GM18907 (cell line): ENCODE measurements at regions not wholly inside any gene's neighbourhood (a gene's known extent, or its start where the extent isn't known, plus 50 kb on each side); places are given as distances from the start of the nearest gene placed in this dataset.

Experiments
- ATAC-seq: cut with Tn5 transposase; IDR thresholded peaks from one replicate; pipeline ENCODE4 v1.9.1; 2021; ENCODE audit warnings: mild to moderate bottlenecking, moderate library complexity; ENCODE audit not compliant: unreplicated experiment

DNA sequence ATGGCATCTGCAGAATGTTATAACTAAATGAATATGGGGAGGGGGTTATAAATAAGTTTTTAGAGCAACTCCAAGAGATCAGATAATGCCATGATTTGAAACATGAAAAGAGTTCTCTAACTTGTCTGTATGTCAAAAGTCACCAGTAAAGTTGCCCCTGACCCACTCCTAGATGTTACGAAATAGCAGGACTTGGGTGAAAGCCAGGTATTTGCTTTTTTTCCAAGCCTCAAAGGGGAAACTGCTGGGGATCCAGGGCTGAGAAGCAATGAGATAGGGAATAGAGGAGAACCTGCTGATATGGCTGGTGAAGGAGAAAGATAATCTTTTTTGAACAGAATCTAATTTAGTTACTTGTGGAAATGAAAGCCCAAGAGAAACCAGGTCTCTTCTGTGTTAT lies 191.5 kb upstream of the CDH20 start:
- ATAC-seq = no peak

DNA sequence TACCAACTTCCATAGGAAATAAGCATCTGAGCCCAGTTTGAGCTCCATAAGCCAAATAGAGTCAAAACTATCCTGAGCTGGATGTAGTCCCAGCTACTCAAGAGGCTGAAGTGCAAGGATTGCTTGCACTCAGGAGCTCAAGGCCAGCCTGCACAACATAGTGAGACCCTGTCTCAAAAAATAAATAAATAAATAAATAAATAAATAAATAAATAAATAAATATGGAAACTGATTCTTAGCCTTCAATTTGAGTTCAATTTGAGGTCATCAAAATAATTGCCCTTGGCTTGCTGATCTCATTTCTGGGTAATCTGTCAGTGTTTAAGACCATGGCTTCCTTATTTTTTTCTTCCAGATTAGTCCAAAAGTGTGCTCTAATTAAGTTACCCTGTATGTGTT lies 184.9 kb upstream of the CDH20 start:
- no peak for ATAC-seq

DNA sequence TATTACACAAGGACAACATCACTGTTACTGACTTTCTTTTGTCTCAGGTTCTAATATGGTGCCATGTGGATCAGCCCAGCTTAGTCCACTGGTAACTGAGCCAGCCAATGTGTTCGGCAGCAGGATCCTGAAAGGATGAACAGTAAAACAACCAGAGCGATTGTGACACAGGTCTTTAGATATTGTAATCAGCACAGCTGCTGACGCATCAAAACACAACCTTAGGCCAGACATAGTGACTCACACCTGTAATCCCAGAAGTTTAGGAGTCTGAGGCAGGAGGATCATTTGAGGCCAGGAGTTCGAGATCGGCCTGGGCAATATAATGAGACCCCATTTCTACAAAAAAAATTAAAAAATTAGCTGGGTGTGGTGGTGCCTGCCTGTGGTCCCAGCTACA lies 183.4 kb upstream of the CDH20 start:
- no peak for ATAC-seq

DNA sequence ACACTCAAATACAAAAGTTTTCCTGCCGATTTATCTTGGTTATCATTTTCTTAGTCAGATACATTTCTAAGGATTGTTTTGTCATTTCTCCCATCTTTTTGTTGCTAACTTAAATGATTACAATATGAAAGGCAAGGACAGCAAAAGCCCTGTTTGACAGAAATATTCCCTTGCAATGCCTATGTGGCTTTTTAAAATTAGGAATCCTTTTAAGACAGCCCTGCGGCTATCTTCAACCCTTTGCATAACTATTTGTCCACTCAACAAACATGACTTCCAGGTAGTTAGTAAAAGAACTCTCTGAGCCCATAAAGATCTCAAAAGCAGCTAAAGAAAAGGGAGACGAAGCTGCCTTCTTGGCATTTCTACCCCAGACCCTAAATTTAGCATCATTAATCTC lies 179.7 kb upstream of the CDH20 start:
- ATAC-seq = no peak

DNA sequence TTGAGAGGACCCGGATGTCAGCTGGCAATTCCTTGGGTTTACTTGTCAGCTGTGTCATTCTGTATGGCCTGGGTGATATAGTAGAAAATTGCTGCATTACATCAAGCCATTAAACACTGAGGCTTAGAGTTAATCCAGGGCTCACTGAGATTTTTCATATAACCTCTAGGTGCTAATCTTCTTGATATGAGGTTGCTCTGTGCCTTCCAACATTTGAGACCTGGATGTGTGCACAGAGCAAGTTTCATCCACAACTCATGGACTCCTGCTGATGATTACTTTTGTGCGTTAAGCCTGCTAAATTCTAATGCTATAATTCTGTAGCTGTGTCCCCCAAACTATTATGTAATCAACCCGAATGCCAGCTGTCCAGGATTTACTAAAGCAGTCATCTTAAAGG lies 178.4 kb upstream of the CDH20 start:
- ATAC-seq = no peak

DNA sequence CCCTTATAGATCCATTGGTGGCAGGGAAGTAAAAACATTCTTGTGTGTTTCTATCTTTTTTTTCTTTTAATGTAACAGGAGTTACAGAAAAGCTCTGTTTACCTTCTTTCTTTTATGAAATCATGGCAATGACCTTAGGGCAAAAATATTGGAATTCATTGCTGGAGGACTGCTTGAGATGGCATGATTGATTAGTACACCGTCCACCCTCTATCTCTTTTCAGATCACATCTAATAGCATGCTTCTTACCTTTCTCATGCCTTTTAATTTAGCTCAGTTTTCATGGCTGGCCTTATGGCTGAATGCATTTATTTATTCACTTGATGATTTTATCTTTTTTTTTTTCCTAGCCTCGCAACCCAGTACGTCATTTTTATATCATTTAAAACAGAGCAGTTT lies 177.6 kb upstream of the CDH20 start:
- no peak for ATAC-seq

DNA sequence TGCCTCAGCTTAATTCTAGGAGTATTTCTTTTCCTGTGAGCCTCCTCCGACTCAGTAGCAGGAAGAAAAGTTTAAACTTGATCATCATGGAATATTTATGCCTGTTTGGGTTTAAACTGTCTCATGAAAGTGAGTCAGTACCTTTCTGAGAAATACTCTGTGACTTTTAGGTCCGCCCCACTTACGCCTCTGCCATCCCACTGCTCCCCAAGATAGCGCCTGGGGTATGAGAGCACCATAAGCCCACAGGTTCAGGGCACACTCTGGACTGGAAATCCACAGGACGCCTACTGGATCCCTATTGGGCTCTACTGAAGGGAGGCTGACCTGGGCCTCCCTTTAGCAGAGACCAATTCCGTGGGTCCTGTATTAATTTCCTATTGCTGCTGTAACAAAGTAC lies 175.8 kb upstream of the CDH20 start:
- no peak for ATAC-seq

DNA sequence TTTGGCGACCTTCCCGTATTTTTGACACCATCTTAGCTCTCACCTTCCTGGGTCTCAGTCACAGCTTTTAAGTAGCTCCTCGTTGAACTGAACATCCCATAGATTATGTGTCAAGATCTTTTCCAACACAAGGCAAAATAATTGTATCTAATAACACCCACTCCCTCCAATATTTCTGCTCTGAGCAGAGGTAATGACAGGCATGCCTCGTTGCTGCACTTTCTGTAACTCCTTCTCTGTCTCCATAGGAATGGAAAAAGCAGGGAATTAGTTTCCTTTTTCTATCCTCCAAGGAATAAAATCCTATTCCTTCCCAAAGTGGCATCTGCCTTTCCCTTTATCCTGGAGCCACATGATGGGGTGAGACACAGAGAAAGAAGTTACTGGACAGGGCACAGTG lies 174.0 kb upstream of the CDH20 start:
- ATAC-seq = no peak

DNA sequence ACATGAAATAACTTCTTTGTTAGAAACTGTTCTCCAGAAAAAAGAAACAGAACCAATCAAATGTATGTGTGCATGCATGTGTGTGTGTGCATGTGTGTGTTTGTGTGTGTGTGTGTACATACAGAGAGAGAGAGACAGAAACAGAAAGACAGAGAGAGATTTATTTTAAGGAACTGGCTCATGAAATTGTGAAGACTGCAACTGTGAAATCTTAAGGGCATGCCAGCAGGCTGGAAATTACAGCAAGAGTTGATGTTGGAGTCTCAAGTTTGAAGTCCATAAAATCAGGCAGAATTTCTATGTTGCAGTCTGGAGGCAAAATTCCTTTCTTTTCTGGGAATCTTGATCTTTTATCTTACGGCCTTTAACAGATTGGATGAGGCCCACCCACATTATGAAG lies 168.9 kb upstream of the CDH20 start:
- ATAC-seq = no peak

DNA sequence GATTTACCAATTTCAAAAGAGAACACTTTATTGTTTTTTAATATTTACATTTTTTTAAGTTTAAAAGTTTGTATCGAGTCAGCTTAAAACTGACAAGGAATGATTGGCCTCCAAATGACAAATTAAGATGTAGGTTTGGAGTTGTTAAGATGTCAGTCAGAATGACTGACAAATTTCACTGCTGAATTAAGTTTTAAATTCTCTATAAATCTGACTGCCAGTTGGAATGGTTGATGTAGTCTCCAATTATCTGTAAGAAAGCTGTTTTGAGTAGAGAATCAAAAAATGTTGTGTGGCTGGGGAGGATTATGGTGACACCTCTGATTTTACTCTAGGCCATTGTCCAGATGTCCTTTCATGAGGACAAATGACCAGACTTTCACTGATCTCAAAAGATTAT lies 165.3 kb upstream of the CDH20 start:
- no peak for ATAC-seq

DNA sequence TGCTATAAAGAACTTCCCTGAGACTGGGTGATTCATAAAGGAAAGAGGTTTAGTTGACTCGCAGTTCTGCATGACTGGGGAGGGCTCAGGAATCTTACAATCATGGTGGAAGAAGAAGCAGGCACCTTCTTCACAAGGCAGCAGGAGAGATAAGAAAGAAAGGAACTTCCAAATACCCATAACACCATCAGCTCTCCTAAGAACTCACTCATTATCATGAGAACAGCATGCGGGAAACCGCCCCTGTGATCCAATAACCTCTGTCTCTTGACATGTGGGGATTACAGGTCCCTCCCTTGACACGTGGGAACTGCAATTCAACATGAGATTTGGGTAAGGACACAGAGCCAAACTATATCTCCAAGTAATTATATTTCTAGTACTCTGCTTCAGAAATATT lies 163.8 kb upstream of the CDH20 start:
- no peak for ATAC-seq

DNA sequence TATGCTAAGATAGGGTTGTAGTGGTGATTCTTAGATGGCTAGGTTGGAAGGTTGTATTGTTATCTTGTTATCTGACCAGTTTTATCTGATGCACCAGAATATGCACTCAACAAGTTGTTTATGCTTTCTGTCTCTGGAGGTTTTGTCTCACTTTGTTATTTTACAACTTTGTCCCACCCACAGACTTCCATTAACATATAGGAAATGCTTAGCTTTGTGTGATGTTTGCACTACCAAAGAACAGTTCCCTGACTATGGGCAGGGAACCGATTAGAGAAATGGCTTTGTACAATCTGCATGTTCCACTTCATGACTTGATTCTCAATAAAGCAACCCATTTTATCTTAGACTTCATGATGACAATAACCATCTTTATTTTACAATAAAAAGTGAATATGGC lies 160.6 kb upstream of the CDH20 start:
- ATAC-seq = no peak

DNA sequence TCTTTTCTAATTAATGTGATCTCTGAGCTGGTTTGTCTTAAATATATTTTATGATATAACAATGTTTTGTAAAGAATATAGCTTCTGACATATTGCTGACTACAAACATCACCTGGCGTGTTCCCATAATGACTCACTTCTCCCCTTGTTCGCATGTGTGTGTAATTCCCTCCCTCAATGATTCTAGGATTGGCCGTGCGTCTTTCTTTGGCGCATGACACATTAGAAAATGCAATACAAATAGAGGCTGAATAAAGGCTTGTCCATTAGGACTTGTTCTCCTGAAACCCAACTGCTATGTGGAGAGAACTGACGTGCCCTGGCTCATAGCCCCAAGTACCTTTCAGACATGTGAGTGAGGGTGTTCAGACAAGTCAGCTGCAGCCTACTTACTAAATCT lies 159.7 kb upstream of the CDH20 start:
- no peak for ATAC-seq

DNA sequence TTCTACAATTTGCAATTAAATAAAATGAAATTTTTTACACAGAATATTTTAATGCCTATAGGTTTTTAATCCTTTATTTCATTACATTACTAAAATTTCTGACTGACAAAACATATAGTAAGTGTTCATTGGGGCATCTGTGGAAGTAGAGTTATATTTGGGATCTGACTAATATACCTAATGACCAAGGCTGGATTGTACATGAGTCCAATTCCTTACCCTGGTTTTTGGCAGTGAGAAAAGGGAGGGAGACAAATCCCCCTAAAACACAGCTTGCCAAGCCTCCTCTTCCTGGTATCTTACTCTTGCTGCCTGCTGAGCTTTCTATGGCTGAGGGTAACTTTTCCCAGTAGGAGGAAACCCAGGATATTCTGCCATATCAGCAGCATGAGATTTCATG lies 149.4 kb upstream of the CDH20 start:
- ATAC-seq = no peak

DNA sequence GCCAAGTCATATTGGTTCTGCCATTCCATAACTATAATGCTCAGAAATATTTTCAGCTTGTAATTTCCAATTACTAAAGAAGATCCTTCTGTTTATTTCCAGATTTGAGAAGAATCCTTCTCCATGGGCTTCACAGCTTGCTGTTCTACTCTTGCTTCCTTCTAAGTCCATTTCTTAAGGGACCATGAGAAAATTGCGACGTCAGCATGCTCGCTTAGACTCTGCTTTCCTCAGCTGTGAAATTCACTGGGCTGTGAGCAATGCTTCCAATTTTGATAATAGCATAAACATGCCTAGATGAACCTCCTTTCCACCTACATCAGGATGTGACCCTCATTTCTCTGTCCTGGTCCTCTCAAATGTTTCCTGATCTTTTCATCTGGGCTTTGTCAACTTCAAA lies 145.3 kb upstream of the CDH20 start:
- no peak for ATAC-seq

DNA sequence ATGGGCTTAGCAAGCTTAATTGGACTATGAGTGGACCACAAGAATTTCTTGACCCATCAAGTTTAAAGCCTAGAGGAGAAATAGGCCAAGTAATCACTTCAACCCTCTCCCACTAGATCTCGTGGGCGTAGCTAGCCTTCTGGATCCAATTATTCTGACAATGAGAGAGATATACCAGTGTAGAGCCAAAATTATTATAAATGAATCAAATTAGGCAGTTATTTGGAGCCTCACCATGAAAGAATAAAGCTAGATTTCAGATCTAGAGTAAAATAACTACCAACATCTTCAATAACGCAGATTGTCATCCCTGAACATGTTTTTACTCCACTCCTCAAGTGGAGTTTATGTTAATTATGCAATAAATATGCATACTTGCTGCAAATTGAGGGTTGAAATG lies 143.9 kb upstream of the CDH20 start:
- no peak for ATAC-seq

DNA sequence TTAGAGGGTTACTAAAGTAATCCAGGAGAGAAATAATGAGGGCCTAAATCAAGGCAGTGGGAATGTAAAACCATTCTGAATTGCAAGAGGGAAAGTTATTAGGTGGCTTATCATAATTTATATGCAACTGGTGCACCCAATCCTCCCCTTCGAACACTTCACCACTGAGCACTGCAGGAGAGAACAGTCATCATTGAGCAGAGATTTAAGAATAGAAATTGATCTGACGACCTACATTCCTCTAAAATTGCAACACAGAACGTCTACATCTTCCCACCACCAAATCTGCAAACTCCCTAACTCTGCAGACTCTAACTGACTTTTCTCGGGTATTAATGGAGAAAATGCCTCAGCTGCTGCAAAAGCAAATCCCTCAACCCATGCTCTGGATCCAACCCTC lies 138.5 kb upstream of the CDH20 start:
- no peak for ATAC-seq

DNA sequence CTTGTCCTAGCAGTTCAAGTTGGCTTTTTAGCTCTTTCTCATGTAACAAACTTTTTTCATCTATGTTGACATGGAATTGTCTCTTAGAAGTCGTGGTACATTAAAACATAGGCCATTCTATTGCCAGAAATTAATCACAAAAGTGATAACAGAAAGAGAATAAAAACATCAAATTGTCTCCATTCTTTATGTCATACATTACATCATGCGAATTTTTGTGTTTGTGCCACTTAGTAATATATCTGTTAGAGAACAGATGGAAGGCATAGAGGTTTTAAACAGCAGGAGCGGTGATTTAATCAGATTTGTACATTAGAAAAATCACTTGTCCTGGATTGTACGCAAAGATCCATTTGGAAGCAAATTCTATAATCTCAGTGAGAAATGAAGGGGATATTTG lies 136.5 kb upstream of the CDH20 start:
- no peak for ATAC-seq

DNA sequence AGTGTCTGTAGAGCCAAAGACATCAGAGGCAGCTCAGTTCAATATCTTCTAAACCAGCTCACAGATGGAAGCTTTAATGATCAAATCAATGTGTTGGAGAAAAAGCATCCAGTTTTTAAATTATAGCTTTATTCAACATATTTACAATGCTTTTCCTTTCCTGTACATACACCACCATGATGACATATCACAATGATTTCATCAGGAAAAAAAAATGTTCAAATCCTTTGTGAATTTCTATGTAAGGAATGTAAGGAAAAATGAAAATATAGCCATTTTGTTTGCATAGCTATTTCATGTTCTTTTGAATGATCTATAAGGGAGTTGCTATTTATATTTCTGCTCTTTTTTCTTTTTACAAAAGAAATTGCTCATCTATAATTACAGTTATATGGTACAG lies 134.7 kb upstream of the CDH20 start:
- no peak for ATAC-seq

DNA sequence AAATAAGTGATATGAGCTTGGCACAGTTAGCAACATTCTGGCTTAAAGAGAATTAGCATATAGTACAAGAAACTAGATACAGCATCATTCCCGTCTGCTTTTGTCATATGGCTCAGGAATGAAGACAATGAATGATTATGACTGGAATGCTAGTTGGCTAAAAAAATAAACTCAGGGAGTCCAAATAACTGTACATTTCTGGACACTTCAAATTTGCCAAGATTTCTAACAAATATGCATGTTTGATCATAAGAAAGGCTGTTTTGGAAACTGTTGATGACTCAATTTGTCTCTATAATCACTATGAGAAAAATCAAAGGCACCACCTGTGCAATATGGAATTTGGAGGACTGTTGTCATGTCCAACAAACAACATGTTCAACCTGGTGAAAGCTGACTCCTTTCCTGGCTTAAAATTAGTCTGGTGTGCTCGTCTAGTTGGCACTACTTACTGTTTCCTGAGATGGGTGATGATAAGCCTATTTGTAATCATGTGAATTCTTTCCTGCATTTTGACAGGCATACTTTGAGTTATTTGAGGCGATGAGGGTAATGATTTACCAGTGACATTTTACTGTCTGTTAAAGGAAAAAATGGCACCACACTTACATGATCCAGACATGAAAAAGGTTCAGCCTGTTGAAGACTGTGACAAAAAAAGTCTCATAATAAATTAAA lies 133.9 kb upstream of the CDH20 start:
- no peak for ATAC-seq

DNA sequence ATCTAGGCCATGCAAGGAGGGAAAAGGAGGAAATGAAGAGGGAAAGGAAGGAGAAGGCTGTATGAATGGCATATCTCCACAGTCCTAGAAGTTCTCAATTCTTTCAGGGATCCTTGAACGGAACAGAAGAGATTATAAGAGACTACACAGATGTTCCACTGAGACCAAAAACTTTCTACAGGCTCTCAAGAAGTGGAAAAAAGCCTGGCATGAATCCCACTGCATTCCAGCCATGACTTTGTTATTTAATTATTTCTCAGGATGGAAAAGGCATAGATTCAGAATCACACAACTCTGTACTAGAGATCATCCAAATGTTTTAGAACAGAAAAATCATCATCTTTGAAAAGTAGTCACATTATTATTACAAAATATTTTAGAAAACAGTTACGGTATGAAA lies 131.7 kb upstream of the CDH20 start:
- no peak for ATAC-seq

DNA sequence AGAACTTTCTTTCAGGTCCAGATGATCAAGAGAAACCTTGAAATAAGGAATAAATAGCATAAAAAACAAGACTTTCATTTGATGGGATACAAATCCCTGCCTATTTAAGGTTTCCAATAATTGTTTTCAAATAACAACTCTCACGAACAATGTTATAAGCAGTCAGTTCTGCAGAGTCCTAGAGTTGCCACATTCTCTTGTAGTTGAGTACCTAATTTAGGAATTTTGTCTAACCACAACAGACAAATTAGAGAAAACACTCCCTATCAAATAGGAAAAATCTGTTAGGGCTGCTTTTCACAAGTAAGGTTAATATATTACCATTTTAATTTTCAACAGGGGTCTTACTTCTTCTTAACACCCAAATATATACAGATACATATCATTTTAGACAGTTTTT lies 130.1 kb upstream of the CDH20 start:
- no peak for ATAC-seq

DNA sequence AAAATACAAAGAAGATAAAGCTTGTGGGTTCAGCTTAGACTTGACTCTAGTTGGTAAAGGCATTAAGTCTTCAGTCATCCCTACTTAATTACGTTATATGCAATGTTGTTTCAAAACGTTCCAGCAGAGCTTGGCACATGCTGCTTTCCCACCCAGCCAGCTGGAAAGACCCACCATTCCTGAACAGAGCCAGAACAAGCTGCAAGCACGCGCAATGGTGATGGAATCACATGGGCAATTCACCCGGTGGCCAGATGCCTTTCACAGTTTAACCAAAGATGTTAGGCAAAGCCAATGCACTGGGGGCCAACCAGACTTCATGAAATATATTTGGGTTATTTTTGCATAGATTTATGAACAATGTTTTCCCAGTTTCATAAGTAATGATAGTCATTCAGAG lies 123.4 kb upstream of the CDH20 start:
- ATAC-seq = no peak

DNA sequence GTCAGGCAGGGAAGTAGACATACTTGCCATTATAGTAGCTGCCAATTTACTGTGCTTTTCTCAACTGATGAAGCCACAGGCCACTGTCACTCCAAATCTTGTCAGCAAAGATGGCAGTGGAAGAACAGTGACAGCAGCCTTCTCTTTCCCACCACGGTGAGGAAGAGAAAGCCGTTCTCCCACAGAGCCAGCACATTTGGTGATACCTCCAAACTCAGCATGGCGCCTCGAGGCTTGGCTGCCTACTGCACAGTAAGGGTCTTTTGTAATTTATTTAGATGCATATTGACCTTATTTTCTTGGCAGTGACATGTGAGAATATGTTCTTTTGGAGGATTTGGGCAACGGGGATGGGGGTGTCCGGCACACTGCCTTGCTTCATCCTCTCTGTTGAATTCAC lies 117.2 kb upstream of the CDH20 start:
- no peak for ATAC-seq
